ENCODE measurements at regions not wholly inside any gene's neighbourhood (a gene's known extent, or its start where the extent isn't known, plus 50 kb on each side); places are given as distances from the start of the nearest gene placed in this dataset.
"Not testable (repeated sequence)": the region's sequence is repeated elsewhere in the genome, so short reads cannot be mapped to it uniquely, and the experiment has no call there.

DNA sequence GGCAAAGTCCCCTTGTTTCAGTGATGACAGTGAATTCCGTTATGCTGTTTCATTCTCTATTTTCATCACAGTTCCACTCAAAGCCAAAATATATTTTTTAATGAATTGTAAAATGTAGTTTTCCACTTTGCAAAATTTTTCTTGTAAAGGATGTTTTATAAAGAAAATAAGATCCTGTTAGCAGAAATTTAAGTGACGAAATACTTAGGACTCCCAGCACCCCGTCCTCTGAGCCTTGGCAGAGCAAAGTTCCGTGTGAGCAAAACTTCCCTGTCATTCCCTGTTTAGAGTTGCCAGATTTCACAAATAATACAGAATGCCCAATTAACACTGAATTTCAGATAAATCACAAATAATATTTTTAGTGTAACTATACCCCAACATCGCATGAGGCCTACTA lies 81.0 kb upstream of the RBPJ start:
- DNase-seq (ENCODE audit: low read depth in 2 of 2) = no peak

DNA sequence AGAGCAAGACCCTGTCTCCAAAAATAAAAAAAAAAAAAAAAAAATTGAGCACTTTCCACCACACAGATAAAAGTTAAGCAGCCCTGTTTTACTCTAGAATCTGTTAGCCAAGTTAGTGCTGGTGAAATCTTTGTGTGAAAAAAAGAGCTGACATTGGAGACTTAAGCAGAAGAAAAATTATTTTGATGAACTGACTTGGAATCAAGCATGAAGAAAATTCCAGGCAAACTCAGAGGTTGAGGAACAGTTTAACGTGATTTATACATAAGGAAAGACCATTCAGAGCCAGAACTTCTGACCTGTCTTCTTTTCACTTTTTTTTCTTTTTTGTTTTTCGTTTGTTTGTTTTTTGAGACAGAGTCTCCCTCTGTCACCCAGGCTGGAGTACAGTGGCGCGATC lies 79.6 kb upstream of the RBPJ start:
- no peak for DNase-seq (ENCODE audit: low read depth in 2 of 2)

DNA sequence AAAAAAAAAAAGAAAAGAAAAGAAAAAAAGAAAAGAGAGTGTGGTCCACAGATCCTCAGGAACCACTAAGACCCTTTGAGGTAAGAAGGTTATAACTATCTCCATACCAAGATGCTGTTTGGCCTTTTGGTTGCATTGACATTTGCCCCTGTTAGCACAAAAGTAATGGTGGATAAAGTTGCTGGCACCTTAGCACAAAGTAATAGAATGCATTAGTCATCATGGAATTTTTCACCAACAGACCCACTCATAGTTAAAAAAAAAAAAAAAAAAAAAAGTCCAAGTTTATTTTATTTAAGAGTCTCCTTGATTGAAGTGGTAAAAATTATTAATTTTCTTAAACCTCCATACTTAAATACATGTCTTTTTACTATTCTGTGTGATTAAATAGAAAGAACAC lies 78.4 kb upstream of the RBPJ start:
- DNase-seq (ENCODE audit: low read depth in 2 of 2) = no peak

DNA sequence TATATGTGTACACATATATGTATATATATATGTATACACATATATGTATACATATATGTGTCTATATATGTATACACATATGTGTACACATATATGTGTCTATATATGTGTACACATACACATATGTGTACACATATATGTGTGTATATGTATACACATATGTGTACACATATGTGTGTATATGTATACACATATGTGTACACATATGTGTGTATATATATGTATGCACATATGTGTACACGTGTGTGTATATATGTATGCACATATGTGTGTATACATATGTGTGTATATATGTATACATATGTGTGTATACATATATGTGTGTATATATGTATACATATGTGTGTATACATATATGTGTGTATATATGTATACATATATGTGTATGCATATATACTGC lies 76.7 kb upstream of the RBPJ start:
- DNase-seq (ENCODE audit: low read depth in 2 of 2) = not testable (repeated sequence)

DNA sequence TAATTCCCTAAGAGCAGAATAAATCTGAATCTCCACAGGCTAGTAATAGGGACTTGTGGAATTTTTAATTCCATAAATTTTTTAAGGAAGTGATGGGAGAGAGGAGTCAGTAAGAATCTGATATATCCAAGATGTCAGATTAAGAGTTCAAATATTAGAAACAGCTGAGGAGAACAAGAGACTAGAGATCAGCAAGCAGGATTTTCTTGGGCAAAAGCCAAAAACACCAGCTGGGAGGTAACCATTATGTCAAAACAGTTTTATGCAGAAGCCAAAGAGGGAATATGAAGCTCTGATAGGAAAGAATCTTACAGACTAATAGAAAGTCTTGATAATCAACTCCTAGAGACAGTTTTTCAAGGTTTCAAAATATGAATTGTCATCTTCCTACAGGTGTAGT lies 72.2 kb upstream of the RBPJ start:
- DNase-seq (ENCODE audit: low read depth in 2 of 2) = no peak

DNA sequence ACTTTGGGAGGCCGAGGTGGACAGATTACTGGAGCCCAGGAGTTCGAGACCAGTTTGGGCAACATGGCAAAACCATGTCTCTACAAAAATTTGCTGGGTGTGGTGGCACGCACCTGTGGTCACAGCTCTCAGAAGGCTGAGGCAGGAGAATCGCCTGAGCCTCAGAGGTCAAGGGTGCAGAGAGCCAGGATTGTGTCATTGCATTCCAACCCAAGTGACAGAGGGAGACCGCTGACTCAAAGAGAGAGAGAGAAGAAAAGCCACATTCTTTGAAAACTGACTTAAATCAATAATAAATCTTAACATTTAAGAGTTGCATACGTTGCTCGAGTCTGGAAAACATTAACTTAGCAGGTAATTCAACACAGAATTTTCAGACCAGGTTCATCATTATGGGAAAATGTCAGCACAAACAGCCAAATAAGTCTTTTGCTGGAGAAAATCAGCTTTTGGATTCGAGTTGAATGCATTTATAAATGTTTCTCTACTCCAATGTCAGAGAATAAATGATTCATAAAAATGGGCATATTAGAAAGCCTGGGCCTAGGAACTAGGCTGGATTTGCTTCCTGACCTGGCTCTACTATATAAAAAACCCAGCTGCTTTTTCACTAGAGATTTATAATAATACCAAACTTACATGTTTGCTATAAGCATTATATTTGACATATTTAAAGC lies 68.3 kb upstream of the RBPJ start:
- DNase-seq (ENCODE audit: low read depth in 2 of 2) = no peak

DNA sequence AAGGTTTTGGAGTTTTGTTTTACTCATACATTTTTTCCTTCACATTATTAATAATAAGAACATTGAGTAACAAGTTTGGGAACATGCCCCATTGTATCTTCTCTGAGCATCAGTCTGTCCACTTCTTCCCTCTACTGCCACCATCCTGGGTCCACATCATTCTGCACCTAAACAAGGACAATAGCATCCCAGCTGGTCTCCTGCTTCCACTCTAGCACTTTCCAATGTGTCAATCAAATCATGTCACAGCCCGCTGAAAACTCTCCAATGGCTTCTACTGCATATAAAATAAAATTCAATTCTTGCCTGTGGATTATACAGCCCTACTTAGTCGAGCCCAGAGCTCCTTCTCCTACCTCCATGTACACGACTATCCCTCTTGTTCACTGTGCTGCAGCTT lies 66.8 kb upstream of the RBPJ start:
- no peak for DNase-seq (ENCODE audit: low read depth in 2 of 2)

DNA sequence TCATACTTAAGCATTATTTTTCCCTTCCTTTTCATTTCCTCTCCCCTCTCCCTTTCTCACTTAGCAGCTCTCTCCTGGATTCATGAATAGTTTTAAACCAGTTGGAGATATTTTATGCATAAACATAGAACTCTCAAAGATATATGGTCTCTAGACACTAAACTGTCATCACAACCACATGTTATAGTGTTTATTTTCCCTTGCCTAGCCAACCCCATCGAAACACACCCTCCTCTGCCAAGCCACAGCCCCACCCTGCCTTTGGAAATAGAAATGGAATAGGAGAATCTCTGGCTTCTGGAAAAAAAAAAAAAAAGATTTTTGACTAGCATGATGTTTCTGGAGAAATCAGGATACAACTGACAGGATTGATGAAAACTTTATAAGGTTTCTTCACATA lies 64.8 kb upstream of the RBPJ start:
- no peak for DNase-seq (ENCODE audit: low read depth in 2 of 2)

DNA sequence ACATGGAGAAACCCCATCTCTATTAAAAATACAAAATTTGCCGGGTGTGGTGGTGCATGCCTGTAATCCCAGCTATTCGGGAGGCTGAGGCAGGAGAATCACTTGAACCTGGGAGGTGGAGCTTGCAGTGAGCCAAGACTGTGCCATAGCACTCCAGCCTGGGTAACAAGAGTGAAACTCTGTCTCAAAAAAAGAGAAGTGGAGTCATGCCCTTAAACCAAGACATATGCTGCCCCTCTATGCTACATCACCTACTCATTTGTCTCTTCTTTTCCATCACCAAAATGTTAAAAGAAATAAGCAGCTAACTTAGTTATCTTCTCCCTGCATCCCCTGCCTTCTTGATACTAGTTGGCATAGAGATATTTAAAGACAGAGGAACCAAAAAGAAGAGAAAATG lies 63.4 kb upstream of the RBPJ start:
- DNase-seq (ENCODE audit: low read depth in 2 of 2) = not testable (repeated sequence)

DNA sequence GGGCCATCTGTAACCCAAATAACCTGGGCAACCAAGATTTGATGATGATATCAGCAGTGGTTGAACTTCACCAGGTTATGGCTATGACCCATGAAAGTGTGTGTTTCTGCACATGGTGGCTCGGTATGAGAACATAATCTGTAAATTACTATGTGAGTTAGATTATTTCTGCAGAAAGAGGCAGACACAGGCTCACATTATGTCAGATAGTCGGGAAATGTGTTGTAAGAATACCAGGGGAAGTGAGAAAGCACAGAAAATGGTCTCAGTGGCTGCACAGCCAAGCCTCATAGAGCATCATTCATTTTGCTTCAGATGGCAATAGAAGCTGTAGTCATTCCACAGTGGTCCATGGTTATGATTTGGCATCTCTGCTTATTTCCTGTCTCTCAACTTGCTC lies 63.0 kb upstream of the RBPJ start:
- no peak for DNase-seq (ENCODE audit: low read depth in 2 of 2)

DNA sequence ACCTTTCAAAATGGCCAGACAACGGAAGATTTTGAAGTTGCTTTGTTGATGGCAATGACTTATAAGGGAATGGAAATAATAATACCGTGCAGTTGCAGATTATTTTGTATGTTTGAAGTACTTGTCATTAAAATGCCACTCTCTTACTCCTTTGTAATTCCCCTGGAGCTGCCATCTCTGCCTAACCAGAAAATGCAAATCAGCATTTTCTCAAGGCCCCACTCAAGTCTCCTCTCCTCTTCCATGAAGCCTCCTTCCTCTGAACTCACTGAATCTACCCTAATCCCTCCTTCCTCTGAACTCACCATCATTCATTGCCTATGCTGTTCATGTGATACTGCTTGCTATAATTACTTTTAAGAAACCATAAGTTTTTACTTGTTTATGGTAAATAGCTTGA lies 60.2 kb upstream of the RBPJ start:
- DNase-seq (ENCODE audit: low read depth in 2 of 2) = no peak

DNA sequence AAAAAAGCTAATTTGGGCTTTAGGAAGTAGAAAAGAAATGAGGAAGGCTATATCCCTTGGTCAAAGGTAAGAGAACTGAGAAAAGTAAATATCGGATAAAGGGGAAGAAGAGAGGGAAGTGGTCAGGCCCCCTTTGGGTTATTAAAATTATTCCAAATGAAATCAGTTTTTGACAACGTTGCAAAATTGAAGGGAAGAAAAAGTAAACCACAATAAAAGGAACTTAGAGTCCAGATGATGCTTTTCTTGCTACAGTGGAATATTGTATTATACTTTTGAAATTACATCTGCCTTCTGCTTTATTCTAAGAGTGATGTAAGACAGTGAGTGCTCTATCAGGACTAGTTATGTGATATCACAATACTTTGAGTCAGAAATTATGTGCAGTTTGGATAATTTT lies 59.4 kb upstream of the RBPJ start:
- no peak for DNase-seq (ENCODE audit: low read depth in 2 of 2)

DNA sequence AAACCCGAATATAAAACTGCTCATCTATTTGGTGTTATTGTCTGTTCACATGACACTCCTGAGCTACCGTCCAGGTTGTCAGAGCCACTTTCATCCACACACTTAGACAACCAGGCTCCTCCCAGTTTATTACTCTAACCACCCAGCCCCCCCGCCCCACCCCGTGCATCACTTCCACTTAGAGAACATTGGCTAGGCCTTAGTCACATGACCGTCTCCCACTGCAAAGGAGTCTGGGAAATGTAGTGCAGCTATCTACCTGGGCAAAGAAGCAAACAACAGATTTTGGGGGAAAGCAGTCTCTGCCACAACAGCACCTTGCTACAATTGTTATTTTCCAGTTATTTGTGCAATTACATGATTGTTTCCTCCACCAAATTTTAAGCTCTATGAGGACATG lies 57.6 kb upstream of the RBPJ start:
- DNase-seq (ENCODE audit: low read depth in 2 of 2) = no peak

DNA sequence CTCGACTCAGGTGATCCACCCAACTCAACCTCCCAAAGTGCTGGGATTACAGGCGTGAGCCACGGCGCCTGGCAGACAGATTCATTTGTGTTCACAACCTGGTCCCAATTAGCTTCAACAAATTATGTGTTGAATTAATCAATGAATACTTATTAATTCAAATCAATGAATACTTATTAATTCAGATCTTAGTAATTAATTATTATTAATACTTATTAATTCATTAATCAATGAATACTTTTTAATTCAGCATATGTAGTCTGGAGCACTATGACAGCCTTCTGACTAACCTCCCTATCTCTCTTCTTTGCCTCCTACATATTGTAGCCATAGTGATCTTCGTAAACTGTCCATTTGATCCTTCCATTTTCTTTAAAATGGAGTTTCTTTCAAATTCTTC lies 56.7 kb upstream of the RBPJ start:
- no peak for DNase-seq (ENCODE audit: low read depth in 2 of 2)

DNA sequence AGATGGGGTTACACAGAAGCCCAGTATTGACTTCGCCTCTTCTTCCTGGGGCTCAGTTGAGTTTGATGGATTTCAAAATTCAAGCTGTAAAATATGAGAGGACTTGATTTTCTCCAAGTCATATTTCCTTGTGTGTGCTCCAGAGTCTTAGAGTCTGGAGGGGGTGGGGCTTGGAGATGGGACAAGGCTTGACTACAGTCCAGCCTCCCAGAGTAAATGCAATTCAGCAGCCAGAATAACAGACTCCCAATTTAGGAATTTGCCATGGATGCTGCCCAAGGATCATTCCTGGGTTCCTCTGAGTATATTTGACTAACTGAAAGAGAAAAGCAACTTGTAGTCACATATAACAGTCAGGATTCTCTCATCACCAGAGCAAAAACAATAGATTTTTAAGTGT lies 53.7 kb upstream of the RBPJ start:
- DNase-seq (ENCODE audit: low read depth in 2 of 2) = no peak

DNA sequence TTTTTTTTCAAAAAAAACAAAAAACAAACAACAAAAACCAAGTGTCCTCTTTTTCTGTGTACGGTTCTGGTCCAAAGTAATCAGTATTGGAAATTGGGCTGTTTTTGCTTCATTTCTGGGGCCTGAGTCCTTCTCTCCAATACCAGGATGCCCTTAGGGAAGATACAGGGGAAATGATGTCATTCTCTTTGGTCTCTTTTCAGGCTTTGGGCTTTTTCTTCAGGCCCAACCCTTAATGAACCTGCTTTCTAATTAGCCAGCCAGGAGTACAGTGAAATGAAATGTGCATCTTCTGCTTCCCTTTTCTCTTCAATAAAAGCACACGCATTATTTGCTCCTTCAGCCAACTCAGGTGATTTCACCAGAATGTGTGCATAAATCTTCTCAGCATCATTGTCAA lies 52.6 kb upstream of the RBPJ start:
- no peak for DNase-seq (ENCODE audit: low read depth in 2 of 2)

DNA sequence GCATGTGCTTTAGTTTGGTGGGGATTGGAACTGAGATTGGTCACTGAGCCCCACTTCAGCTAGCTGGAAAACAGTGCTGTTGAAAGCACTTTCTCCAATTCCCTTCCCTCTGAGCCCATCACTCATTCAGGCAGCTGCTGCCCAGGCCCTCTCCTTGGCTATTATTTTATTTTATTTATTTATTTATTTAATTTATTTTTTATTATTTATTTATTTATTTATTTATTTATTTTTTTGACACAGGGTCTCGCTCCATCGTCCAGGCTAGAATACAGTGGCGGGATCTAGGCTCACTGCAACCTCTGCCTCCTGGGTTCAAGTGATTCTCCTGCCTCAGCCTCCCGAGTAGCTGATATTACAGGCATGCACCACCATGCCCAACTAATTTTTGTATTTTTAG lies 51.8 kb upstream of the RBPJ start:
- no peak for DNase-seq (ENCODE audit: low read depth in 2 of 2)

Data from stimulated activated CD8-positive, alpha-beta memory T cell treated with anti-CD3 and anti-CD28 coated beads, Interleukin-2, amount 100 ng/mL, for 1 hour (primary cell).